HepG2 (cell line): ENCODE measurements at regions not wholly inside any gene's neighbourhood (a gene's known extent, or its start where the extent isn't known, plus 50 kb on each side); places are given as distances from the start of the nearest gene placed in this dataset.

Experiments used
- ATAC-seq: fragments of 200-7000 bp; cut with Tn5 transposase; 3 replicates; pipeline ENCODE4 v1.9.1; 2020; ENCODE audit warnings: mild to moderate bottlenecking, moderate library complexity
- BruUV-seq: library from RNA; stranded (reverse); fragments of 400-500 nt; replicated peaks from 2 replicates; lab custom pipeline; 2021; lab: Mats Ljungman, UMichigan
- CTCF ChIA-PET: fragments of 300-600 bp; formaldehyde crosslinking; extraction: SDS; loops from one replicate; lab custom pipeline; 2021; ENCODE audit warnings: low total read pairs, inconsistent platforms, low intra/inter-chr PET ratio; lab: Yijun Ruan, JAX
- POLR2A ChIA-PET: fragments of 350-600 bp; sonication (Branson Sonifier 250); formaldehyde crosslinking; loops from one replicate; lab custom pipeline; 2020; ENCODE audit warnings: antibody characterized with exemption, inconsistent platforms; lab: Yijun Ruan, JAX
- DNase-seq: peaks from one replicate; pipeline ENCODE4 v3.0.0-alpha.2; 2015; ENCODE audit warnings: low spot score
- FAIRE-seq: peaks from 3 replicates; lab custom pipeline; 2011; peaks lifted over from hg19 to GRCh38; lab: Jason Lieb, UNC
- H2AFZ ChIP-seq: one replicate; pipeline ENCODE4 v1.6.1; 2011; ENCODE audit warnings: low read length, inconsistent platforms
- H3K27ac ChIP-seq: fragments of 300-600 bp; 3 replicates; pipeline ENCODE4 v1.8.0; 2011; ENCODE audit warnings: mixed run types, mild to moderate bottlenecking, mixed read lengths, low read length, inconsistent platforms; ENCODE audit not compliant: insufficient read depth; ENCODE audit errors: extremely low read length
- H3K27me3 ChIP-seq, 2 experiments: fragments of 200-600 bp in 1 of 2; 2 replicates in 1 of 2; 3 replicates in 1 of 2; pipeline versions ENCODE4 v1.6.0 to v1.8.0; 2011; ENCODE audit warnings: low read length in 2 of 2, mild to moderate bottlenecking in 2 of 2, moderate library complexity in 2 of 2, inconsistent platforms in 1 of 2; ENCODE audit not compliant: insufficient read depth in 2 of 2, control insufficient read depth in 1 of 2
- H3K36me3 ChIP-seq, 2 experiments: fragments of 200-600 bp in 1 of 2; replicated peaks in 1 of 2; 2 replicates in 1 of 2; 3 replicates in 1 of 2; pipeline versions ENCODE4 v1.5.1 to v1.8.0; 2011; ENCODE audit warnings: low read length in 2 of 2, inconsistent platforms in 1 of 2; ENCODE audit not compliant: insufficient read depth in 2 of 2, control insufficient read depth in 1 of 2
- H3K4me1 ChIP-seq: 2 replicates; pipeline ENCODE4 v1.5.1; 2012; ENCODE audit warnings: low read length, inconsistent platforms; ENCODE audit not compliant: insufficient read depth
- H3K4me2 ChIP-seq: 2 replicates; pipeline ENCODE4 v1.6.0; 2011; ENCODE audit warnings: low read depth, low read length, inconsistent platforms
- H3K4me3 ChIP-seq, 3 experiments: fragments of 200-600 bp in 1 of 3; sonication (generic), shearing (Covaris generic) in 1 of 3; replicated peaks in 1 of 3; 2 replicates each; pipeline ENCODE4 v1.5.1; 2011 to 2016; ENCODE audit warnings: low read length in 3 of 3, inconsistent platforms in 2 of 3, low read depth in 2 of 3, mild to moderate bottlenecking in 2 of 3, control low read depth in 1 of 3, mixed read lengths in 1 of 3; ENCODE audit not compliant: insufficient read depth in 1 of 3
- H3K79me2 ChIP-seq: one replicate; pipeline ENCODE4 v1.6.1; 2011; ENCODE audit warnings: low read length, inconsistent platforms; ENCODE audit not compliant: insufficient read depth
- H3K9ac ChIP-seq: 2 replicates; pipeline ENCODE4 v1.6.0; 2011; ENCODE audit warnings: mild to moderate bottlenecking, low read depth, low read length, inconsistent platforms; ENCODE audit not compliant: insufficient read depth
- H3K9me3 ChIP-seq: 2 replicates; pipeline ENCODE4 v1.5.1; 2012; ENCODE audit warnings: mild to moderate bottlenecking, low read length
- H4K20me1 ChIP-seq: 2 replicates; pipeline ENCODE4 v1.6.0; 2011; ENCODE audit warnings: inconsistent platforms, mild to moderate bottlenecking, low read length, moderate library complexity; ENCODE audit not compliant: insufficient read depth
- ARID4A ChIP-seq: sonication (generic); formaldehyde crosslinking; IDR thresholded peaks from 2 replicates; pipeline ENCODE4 v1.5.0; 2020; ENCODE audit warnings: mild to moderate bottlenecking, missing genetic modification reagents, borderline replicate concordance
- BRD4 ChIP-seq: sonication (generic); formaldehyde crosslinking; IDR thresholded peaks from 2 replicates; pipeline ENCODE4 v1.4.0; 2020; ENCODE audit warnings: missing genetic modification reagents
- CREB1 ChIP-seq, 2 experiments: fragments of 450-650 bp in 1 of 2; IDR thresholded peaks; 2 replicates each; pipeline ENCODE4 v1.6.1; 2016 to 2017; ENCODE audit warnings: control low read depth in 1 of 2, mild to moderate bottlenecking in 1 of 2, missing compliant biosample characterization in 1 of 2, missing genetic modification characterization in 1 of 2
- FIP1L1 ChIP-seq: fragments of 200-400 bp; formaldehyde crosslinking; IDR thresholded peaks from 2 replicates; pipeline ENCODE4 v1.6.1; 2018; ENCODE audit warnings: low read depth, mild to moderate bottlenecking, low read length, moderate library complexity, borderline replicate concordance; ENCODE audit not compliant: insufficient read depth
- HCFC1 ChIP-seq: fragments of 150-350 bp; IDR thresholded peaks from 2 replicates; pipeline ENCODE4 v1.6.1; 2014; ENCODE audit warnings: low read depth, low read length
- HNF4A ChIP-seq: sonication (generic); formaldehyde crosslinking; IDR thresholded peaks from 2 replicates; pipeline ENCODE4 v1.4.0; 2020; ENCODE audit warnings: missing genetic modification reagents
- MBD4 ChIP-seq: IDR thresholded peaks from 2 replicates; pipeline ENCODE4 v1.6.1; 2012; ENCODE audit warnings: low read length, inconsistent platforms, borderline replicate concordance
- MXD1 ChIP-seq: sonication (generic); formaldehyde crosslinking; IDR thresholded peaks from 2 replicates; pipeline ENCODE4 v1.4.0; 2020; ENCODE audit warnings: mild to moderate bottlenecking, missing genetic modification reagents
- SOX5 ChIP-seq: IDR thresholded peaks from 2 replicates; pipeline ENCODE4 v1.6.1; 2016; ENCODE audit warnings: borderline replicate concordance
- ZNF180 ChIP-seq: sonication (generic); formaldehyde crosslinking; IDR thresholded peaks from 2 replicates; pipeline ENCODE4 v1.4.0; 2020; ENCODE audit warnings: low read depth, missing genetic modification reagents, borderline replicate concordance
- ZNF280D ChIP-seq: sonication (generic); formaldehyde crosslinking; IDR thresholded peaks from 2 replicates; pipeline ENCODE4 v1.5.1; 2020; ENCODE audit warnings: mild to moderate bottlenecking, missing genetic modification reagents
- ZNF7 ChIP-seq: IDR thresholded peaks from 2 replicates; pipeline ENCODE4 v1.6.1; 2016; ENCODE audit warnings: missing biosample characterization, missing genetic modification reagents
- ZNF724P ChIP-seq: sonication (generic); formaldehyde crosslinking; IDR thresholded peaks from 2 replicates; pipeline ENCODE4 v1.8.0; 2022; ENCODE audit warnings: missing genetic modification reagents, borderline replicate concordance
- ZNF737 ChIP-seq: sonication (generic); formaldehyde crosslinking; IDR thresholded peaks from 2 replicates; pipeline ENCODE4 v1.5.0; 2020; ENCODE audit warnings: missing genetic modification reagents, mild to moderate bottlenecking, borderline replicate concordance
- WGBS: methylation state at CpG from one replicate; pipeline ENCODE4 v1.1.6; 2017; ENCODE audit warnings: low lambda C conversion rate; 5-methylcytosine and 5-hydroxymethylcytosine counted together
- in situ Hi-C: cut with HindIII; loops from 2 replicates; pipeline ENCODE4 v1.10.0; 2017; ENCODE audit warnings: low pct_unique_long_range_greater_than_20kb; ENCODE audit not compliant: extremely low pct_ligation_motif_present
- intact Hi-C: fragments of 100-400 bp; cut with micrococcal nuclease; formaldehyde crosslinking; loops from one replicate; pipeline ENCODE4 v1.10.0; 2022; ENCODE audit not compliant: unreplicated experiment

GRCh38 chr6:71383476-71383875, 94.9 kb downstream of the OGFRL1 start:
- intact Hi-C loops: no loop called here
- Histone ChIP-seq H3K9ac (no peak overlapping the region), H2AFZ (no peak overlapping the region), H3K9me3 (no peaks in the 10 kb centered on the region), H3K4me3 (no peak overlapping the region), H3K4me2 (no peak overlapping the region), H3K27me3 (no peaks in the 10 kb centered on the region), H3K79me2 (no peaks in the 10 kb centered on the region), H3K36me3 (no peaks in the 10 kb centered on the region), H3K4me1 (no peaks in the 10 kb centered on the region), H4K20me1 (no peaks in the 10 kb centered on the region), H3K27ac (no peak overlapping the region)
- CTCF ChIA-PET: interaction anchor here (0.8 to 2.9 kb wide), 4 partner anchors 61 to 701 kb away, joined by 3 to 15 read pairs (median 6); no protein-coding TSS in a partner anchor
- ATAC-seq (peak; percentile 76), FAIRE-seq (no peak), DNase-seq (no peak)
- BruUV-seq: no TSS peak
- 0% methylated on average over 2 of the region's 4 CpGs for WGBS
- in situ Hi-C loops: loop anchor here (10.0 to 25.0 kb wide), 2 partner anchors 121 to 704 kb away; no protein-coding TSS in a partner anchor
- POLR2A ChIA-PET: no interaction called here
- TF ChIP-seq ZNF280D (CRISPR knock-in tag) (no peak), ARID4A (CRISPR knock-in tag) (no peak), MXD1 (CRISPR knock-in tag) (no peak), HCFC1 (no peak), HNF4A (CRISPR knock-in tag) (no peak), BRD4 (CRISPR knock-in tag) (no peak), FIP1L1 (no peak), SOX5 (CRISPR knock-in tag) (no peak), ZNF737 (CRISPR knock-in tag) (no peak), ZNF180 (no peak), CREB1 (IDR thresholded peaks at IDR 0.05) (no peak), CREB1 (CRISPR knock-in tag; IDR thresholded peaks at IDR 0.05) (no peak), MBD4 (no peak), ZNF7 (CRISPR knock-in tag) (no peak), ZNF724P (CRISPR knock-in tag) (no peak)
